Fibroblast of lung (primary cell): ENCODE measurements at regions not wholly inside any gene's neighbourhood (a gene's known extent, or its start where the extent isn't known, plus 50 kb on each side); places are given as distances from the start of the nearest gene placed in this dataset.

Experiments used
- DNase-seq, 2 donors: peaks; one replicate each; pipeline versions ENCODE4 v3.0.0 to v3.0.0-alpha.2; 2010; ENCODE audit warnings: low read depth in 2 of 2
- H2AFZ ChIP-seq: 2 replicates; pipeline ENCODE4 v1.5.1; 2012; ENCODE audit warnings: low read length, control low read depth, inconsistent platforms
- H3K27ac ChIP-seq: 2 replicates; pipeline ENCODE4 v1.5.1; 2011; ENCODE audit warnings: low read length, control low read depth; ENCODE audit not compliant: insufficient read depth
- H3K27me3 ChIP-seq: 2 replicates; pipeline ENCODE4 v1.5.1; 2011; ENCODE audit warnings: mild to moderate bottlenecking, low read length; ENCODE audit not compliant: control insufficient read depth, insufficient read depth
- H3K36me3 ChIP-seq: 2 replicates; pipeline ENCODE4 v1.5.1; 2011; ENCODE audit warnings: low read length; ENCODE audit not compliant: control insufficient read depth, insufficient read depth
- H3K4me1 ChIP-seq: 2 replicates; pipeline ENCODE4 v1.5.1; 2011; ENCODE audit warnings: low read length; ENCODE audit not compliant: control insufficient read depth, insufficient read depth; ENCODE audit errors: extremely low read depth
- H3K4me2 ChIP-seq: 2 replicates; pipeline ENCODE4 v1.5.1; 2011; ENCODE audit warnings: low read length, control low read depth; ENCODE audit not compliant: insufficient read depth; ENCODE audit errors: extremely low read depth
- H3K4me3 ChIP-seq, 4 experiments: fragments of 200-600 bp in 1 of 4; sonication (generic) in 1 of 4; replicated peaks in 1 of 4; 2 replicates each; pipeline ENCODE4 v1.5.1; 2011 to 2016; ENCODE audit warnings: low read length in 4 of 4, low read depth in 3 of 4, mild to moderate bottlenecking in 3 of 4, control low read depth in 2 of 4, inconsistent platforms in 1 of 4, mixed read lengths in 1 of 4; ENCODE audit not compliant: insufficient read depth in 1 of 4; ENCODE audit errors: control extremely low read depth in 1 of 4
- H3K79me2 ChIP-seq: 2 replicates; pipeline ENCODE4 v1.5.1; 2012; ENCODE audit warnings: mild to moderate bottlenecking, low read length, inconsistent platforms; ENCODE audit not compliant: control insufficient read depth, insufficient read depth
- H3K9ac ChIP-seq: 2 replicates; pipeline ENCODE4 v1.5.1; 2011; ENCODE audit warnings: mild to moderate bottlenecking, low read length, control low read depth; ENCODE audit not compliant: insufficient read depth
- H3K9me3 ChIP-seq: 2 replicates; pipeline ENCODE4 v1.5.1; 2012; ENCODE audit warnings: low read depth, low read length; ENCODE audit not compliant: control insufficient read depth, insufficient read depth
- H4K20me1 ChIP-seq: 2 replicates; pipeline ENCODE4 v1.5.1; 2011; ENCODE audit warnings: low read length; ENCODE audit not compliant: control insufficient read depth, insufficient read depth; ENCODE audit errors: extremely low read depth
- CTCF ChIP-seq, 2 donors: IDR thresholded peaks in 1 of 2; conservative IDR thresholded peaks in 1 of 2; 1 replicate in 1 of 2; 2 replicates in 1 of 2; pipeline ENCODE4 v1.5.1; 2011 to 2012; ENCODE audit warnings: low read length in 2 of 2, control low read depth in 1 of 2, inconsistent platforms in 1 of 2, low read depth in 1 of 2, mild to moderate bottlenecking in 1 of 2
- EZH2 ChIP-seq: IDR thresholded peaks from 2 replicates; pipeline ENCODE4 v1.5.1; 2012; ENCODE audit warnings: low read length, control low read depth, mild to moderate bottlenecking; ENCODE audit errors: missing control alignments

- Histone ChIP-seq H3K36me3 (no peaks in the 10 kb centered on the region), H3K27me3 (no peaks in the 10 kb centered on the region), H3K4me3 (no peak overlapping the region), H3K79me2 (no peaks in the 10 kb centered on the region), H3K9me3 (no peaks in the 10 kb centered on the region), H2AFZ (no peak overlapping the region), H3K9ac (no peak overlapping the region), H3K4me1 (no peaks in the 10 kb centered on the region), H3K4me2 (no peak overlapping the region), H4K20me1 (no peaks in the 10 kb centered on the region), H3K27ac (no peak overlapping the region)
- TF ChIP-seq CTCF (conservative IDR thresholded peaks at IDR 0.05 in 1 of 2, IDR thresholded peaks at IDR 0.05 in 1 of 2; ENCODE audit: low read depth in 1 of 2, low read length in 2 of 2) (no peak), EZH2 (no peak)
- no peak for DNase-seq
These were observed 575.0 kb downstream of the EDEM1 start for GRCh38 chr3:5762506-5762905.

- Histone ChIP-seq H3K79me2 (no peaks in the 10 kb centered on the region), H4K20me1 (no peaks in the 10 kb centered on the region), H3K36me3 (no peaks in the 10 kb centered on the region), H3K27ac (no peak overlapping the region), H3K27me3 (no peaks in the 10 kb centered on the region), H2AFZ (no peak overlapping the region), H3K4me3 (no peak overlapping the region), H3K9ac (no peak overlapping the region), H3K4me1 (no peaks in the 10 kb centered on the region), H3K4me2 (no peak overlapping the region), H3K9me3 (no peaks in the 10 kb centered on the region)
- no peak for DNase-seq
- TF ChIP-seq CTCF (conservative IDR thresholded peaks at IDR 0.05 in 1 of 2, IDR thresholded peaks at IDR 0.05 in 1 of 2; ENCODE audit: low read depth in 1 of 2, low read length in 2 of 2) (no peak), EZH2 (no peak)
These were observed 579.3 kb downstream of the EDEM1 start for GRCh38 chr3:5766848-5767247.

- Histone ChIP-seq H3K9me3 (no peaks in the 10 kb centered on the region), H3K4me2 (no peak overlapping the region), H4K20me1 (no peaks in the 10 kb centered on the region), H3K4me3 (no peak overlapping the region), H3K36me3 (no peaks in the 10 kb centered on the region), H3K27ac (no peak overlapping the region), H3K9ac (no peak overlapping the region), H3K4me1 (no peaks in the 10 kb centered on the region), H2AFZ (no peak overlapping the region), H3K27me3 (no peaks in the 10 kb centered on the region), H3K79me2 (no peaks in the 10 kb centered on the region)
- TF ChIP-seq CTCF (conservative IDR thresholded peaks at IDR 0.05 in 1 of 2, IDR thresholded peaks at IDR 0.05 in 1 of 2; ENCODE audit: low read depth in 1 of 2, low read length in 2 of 2): no peak
- TF ChIP-seq EZH2: no peak
- DNase-seq: peak in 1 of 2 donors; percentile 23
These were observed 579.8 kb downstream of the EDEM1 start for GRCh38 chr3:5767304-5767703.
